ENCODE measurements at regions not wholly inside any gene's neighbourhood (a gene's known extent, or its start where the extent isn't known, plus 50 kb on each side); places are given as distances from the start of the nearest gene placed in this dataset.

DNA sequence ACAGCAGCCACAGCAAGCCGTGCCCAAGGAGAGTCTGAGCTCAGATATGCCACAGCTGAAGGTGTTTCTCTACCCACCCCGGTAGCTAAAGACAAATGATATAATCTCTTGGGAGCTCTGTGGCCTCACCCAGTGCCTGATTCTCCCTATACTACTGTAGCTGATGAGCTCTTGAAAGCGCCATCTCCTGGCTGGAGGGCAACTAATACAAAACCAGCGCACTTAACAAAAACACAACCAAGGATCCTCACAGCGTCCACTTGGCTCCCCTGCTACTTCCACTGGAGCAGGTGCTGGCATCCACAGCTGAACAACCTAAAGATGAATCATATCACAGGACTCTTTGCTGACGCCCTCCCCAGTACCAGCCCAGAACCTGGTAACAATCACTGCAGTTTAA is 1212.0 kb downstream of the PCDH17 start:
- no peak for DNase-seq

DNA sequence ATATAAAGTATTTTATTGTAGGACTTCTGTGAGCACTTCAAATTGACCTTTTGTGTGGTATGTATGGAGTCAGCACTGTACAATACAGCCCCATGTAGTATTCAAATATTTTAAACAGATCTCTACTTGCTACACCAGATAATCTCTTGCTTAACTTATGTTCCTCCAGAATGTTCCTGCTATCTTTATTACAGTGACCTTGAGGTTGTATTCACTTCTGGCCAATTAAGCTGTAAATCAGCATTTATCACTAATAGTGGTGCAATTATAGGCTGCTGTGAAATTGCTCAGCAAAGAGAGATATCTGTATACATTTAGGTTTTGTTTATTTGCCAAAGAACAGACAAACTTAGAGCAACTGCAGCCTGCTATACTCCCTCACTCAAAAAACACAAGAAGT is 1218.6 kb downstream of the PCDH17 start:
- no peak for DNase-seq

DNA sequence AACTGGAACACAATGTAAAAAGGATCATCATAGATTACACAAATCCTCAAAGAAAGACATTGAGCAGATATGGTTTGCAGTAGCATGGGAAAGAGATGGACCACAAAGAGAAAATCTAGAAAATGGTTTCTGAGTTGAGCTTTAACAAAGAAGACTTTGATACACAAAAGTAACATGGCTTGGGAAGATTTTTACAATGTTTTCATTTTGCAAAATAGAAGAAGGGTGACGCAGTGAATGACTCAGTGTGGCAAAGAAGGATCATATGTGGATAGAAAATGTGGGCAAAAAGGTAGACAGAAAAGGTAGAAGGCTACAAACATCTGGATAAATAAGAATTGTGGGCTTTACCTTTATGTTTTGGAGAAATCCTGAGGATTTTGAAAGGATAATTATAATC is 1220.5 kb downstream of the PCDH17 start:
- no peak for DNase-seq

GRCh38 chr13:58855283-58855682 is 1223.7 kb downstream of the PCDH17 start:
- DNase-seq: no peak

- DNase-seq: no peak
Observed at GRCh38 chr13:58858870-58859371, 1227.4 kb downstream of the PCDH17 start.

- no peak for DNase-seq
Observed at GRCh38 chr13:58865286-58865685, 1233.7 kb downstream of the PCDH17 start.

- DNase-seq: no peak
Observed at GRCh38 chr13:58869566-58869965, 1238.0 kb downstream of the PCDH17 start.

DNA sequence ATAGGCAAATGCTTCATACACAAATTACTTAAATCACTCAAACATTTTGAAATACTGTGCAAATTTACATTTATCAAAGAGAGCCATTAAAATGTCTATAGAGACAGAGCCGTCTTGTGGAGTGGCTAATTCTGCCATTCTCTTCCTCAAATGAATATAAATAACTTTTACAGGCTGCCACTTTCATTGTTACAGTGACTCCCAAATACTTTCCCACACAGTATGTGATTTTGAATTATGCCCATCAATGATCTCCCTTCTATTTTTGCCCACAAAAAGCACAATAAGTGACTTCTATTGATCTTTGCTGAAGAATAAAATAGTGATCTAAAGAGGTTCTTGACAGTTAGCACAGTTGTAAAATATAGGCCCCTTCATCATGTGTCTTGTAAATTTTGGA is 1244.9 kb downstream of the PCDH17 start:
- DNase-seq: no peak

DNA sequence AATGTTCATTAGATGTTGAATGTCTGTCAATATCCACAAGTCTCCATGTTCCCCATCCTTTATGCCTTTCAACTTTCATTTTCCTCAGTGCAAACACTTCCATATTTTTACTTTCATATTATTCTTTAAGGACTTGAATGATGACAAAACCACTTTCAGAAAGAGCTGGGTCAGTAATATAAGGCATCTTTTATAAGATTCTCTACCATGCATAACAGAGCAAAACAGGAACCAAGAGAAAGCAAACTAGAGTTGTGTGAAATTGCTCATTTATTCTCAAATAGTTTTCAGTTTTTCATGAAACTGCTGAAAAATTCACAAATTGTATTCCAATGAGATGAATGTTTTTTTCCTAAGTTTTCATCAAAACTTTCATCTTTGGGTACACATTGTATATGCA is 1247.6 kb downstream of the PCDH17 start:
- no peak for DNase-seq

GRCh38 chr13:58882516-58882915 is 1251.0 kb downstream of the PCDH17 start:
- DNase-seq: no peak

- DNase-seq: no peak
Observed at GRCh38 chr13:58883405-58883804, 1251.9 kb downstream of the PCDH17 start.

GRCh38 chr13:58884353-58885209 is 1253.0 kb downstream of the PCDH17 start:
- DNase-seq: no peak

- no peak for DNase-seq
Observed at GRCh38 chr13:58889474-58889873, 1257.9 kb downstream of the PCDH17 start.

- DNase-seq: no peak
Observed at GRCh38 chr13:58893396-58893795, 1261.9 kb downstream of the PCDH17 start.

DNA sequence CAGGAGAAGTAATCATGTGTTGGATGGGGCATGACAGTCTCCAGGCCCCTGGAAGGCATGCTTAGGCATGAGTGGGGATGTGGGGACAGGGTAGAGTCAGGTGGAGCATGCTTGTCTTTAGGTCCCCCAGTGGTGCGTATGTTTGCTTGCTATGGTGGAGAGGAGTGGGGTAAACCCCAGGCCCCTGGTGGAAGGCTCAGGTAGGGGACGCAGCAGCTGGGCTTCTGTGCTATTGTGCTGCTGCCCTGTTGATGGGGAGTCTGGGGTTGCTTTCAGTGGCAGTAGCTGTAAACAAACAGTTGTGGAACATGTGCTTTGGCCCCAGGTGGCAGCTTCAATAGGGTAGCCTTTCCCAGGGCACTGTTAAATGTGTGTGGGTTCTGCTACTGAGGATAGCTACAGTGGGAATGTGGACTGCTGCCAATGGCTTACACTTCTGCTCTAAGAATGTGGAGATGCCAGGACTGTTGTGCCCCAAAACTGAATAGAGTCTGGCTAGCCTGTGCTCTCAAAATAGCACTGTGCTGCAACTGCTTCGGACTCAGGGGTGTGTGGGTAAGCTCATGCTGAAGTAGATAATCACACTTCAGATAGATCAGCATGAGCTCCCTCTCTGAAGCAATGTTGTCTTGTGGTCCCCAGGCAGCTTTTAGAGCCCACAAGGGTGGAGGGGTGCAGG is 1257.3 kb downstream of the DIAPH3 start:
- DNase-seq: no peak

DNA sequence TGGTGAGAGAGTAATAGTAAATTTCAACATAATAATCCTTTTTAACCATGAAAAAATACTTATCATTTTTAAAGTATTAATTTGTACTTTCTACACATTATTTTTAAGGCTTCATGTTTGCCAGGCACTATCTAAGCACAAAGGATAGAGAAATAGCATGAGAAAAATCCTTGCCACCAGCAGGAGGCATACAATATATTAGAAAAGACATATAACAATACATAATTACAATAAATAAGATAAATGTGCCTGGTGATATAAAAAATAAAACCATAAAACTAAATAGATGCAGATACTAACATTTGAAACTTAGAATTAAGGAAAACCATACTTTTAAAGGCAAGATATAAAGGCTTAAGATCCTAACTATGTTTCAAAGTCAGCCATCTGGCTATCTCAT is 1256.4 kb downstream of the DIAPH3 start:
- DNase-seq: no peak

DNA sequence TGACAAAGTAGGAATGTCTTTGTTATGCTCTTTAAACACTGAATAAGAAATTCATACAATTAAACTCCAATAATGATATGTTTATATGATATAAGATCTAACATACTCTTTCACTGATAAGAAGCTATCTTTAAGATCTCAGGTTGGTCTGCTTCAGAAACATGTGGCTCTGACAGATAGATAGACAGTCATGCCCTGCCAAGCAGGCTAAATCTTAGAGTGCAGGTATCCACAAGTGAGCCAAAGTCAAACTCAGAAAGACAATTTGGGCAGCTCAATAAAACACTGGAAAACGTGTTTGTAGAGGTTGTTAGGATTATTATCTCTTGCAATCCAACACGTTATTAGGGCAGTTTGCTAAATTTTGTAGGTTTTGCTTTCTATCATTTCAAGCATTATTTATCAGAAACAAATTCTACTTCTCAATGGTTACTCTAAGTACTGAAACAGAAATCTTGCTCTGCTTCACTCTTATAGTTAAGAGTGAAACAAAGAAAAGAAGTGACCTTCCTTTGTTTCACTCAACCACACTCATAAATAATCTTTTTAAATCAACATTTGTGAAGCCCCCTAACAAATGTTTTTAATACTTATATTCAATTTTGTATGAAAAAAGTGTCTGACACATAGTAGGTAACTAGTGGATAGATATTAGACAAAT is 1255.6 kb downstream of the DIAPH3 start:
- no peak for DNase-seq

DNA sequence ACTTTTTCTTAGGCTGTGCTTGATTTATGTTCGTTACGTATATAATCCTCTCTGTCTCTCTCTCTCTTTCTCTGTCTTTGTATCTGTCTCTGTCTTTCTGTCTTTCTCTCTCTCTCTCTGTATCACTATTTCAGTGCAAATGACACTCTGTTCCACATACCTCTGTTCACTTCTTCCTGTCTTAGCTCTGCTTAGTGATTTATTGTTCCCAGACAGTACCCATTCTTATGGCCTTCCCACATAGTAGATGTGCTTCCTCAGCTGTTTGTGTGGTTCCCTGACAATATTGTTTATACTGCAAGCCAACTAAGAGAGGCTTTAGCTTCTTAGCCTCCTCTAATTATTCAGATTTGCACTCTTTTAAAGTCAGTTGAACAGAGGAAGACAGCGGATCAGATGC is 1244.2 kb downstream of the DIAPH3 start:
- DNase-seq: no peak

- no peak for DNase-seq
Observed at GRCh38 chr13:58921129-58921528, 1242.6 kb downstream of the DIAPH3 start.

- no peak for DNase-seq
Observed at GRCh38 chr13:58926858-58927257, 1236.9 kb downstream of the DIAPH3 start.

DNA sequence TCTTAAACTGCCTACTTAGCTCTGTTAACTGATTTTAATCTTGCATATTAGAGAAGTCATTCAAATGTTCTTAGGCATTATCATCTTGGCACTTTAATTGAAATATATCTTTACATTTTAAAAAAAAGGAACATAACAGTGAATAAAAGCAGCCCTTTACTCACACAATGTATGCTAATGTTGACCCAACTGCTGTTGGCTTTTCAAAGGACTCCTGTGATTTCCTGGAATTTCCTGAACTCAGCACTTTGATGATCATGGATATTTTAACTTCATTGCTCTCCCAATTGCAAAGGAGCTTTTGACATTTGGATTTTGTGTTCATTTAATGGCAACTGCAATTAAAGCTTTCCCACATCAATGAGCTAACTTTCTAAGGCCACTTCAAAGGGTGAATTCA is 1230.3 kb downstream of the DIAPH3 start:
- DNase-seq: no peak

GRCh38 chr13:58935689-58936088 is 1228.0 kb downstream of the DIAPH3 start:
- no peak for DNase-seq

- DNase-seq: no peak
Observed at GRCh38 chr13:58946274-58946673, 1217.5 kb downstream of the DIAPH3 start.

- DNase-seq: no peak
Observed at GRCh38 chr13:58949646-58950045, 1214.1 kb downstream of the DIAPH3 start.
